Glutamatergic neuron (in vitro differentiated cells): ENCODE measurements at regions not wholly inside any gene's neighbourhood (a gene's known extent, or its start where the extent isn't known, plus 50 kb on each side); places are given as distances from the start of the nearest gene placed in this dataset.

Experiments used
- DNase-seq: peaks from one replicate; pipeline ENCODE4 v3.0.0; 2022
- H3K27ac Mint-ChIP-seq: one replicate; pipeline ENCODE4 v1.8.0; 2020; ENCODE audit warnings: mild to moderate bottlenecking, mixed read lengths, inconsistent platforms; ENCODE audit not compliant: unreplicated experiment
- H3K27me3 Mint-ChIP-seq: one replicate; pipeline ENCODE4 v1.8.0; 2020; ENCODE audit warnings: mild to moderate bottlenecking, moderate library complexity, mixed read lengths, inconsistent platforms; ENCODE audit not compliant: unreplicated experiment
- H3K36me3 Mint-ChIP-seq: one replicate; pipeline ENCODE4 v1.8.0; 2020; ENCODE audit warnings: mild to moderate bottlenecking, mixed read lengths, inconsistent platforms; ENCODE audit not compliant: unreplicated experiment
- H3K4me1 Mint-ChIP-seq: one replicate; pipeline ENCODE4 v1.8.0; 2020; ENCODE audit warnings: mild to moderate bottlenecking, low read depth, mixed read lengths, inconsistent platforms; ENCODE audit not compliant: unreplicated experiment
- H3K4me3 Mint-ChIP-seq: one replicate; pipeline ENCODE4 v1.8.0; 2020; ENCODE audit warnings: mild to moderate bottlenecking, mixed read lengths, inconsistent platforms; ENCODE audit not compliant: unreplicated experiment
- H3K9me3 Mint-ChIP-seq: one replicate; pipeline ENCODE4 v1.8.0; 2020; ENCODE audit warnings: mild to moderate bottlenecking, moderate library complexity, mixed read lengths, inconsistent platforms; ENCODE audit not compliant: unreplicated experiment
- TF ChIP-seq, protein P1 (sequence below): fragments of 200-600 bp; sonication (generic); IDR thresholded peaks from one replicate; pipeline ENCODE4 v1.5.0; 2021; ENCODE audit not compliant: partially characterized antibody, unreplicated experiment

DNA sequence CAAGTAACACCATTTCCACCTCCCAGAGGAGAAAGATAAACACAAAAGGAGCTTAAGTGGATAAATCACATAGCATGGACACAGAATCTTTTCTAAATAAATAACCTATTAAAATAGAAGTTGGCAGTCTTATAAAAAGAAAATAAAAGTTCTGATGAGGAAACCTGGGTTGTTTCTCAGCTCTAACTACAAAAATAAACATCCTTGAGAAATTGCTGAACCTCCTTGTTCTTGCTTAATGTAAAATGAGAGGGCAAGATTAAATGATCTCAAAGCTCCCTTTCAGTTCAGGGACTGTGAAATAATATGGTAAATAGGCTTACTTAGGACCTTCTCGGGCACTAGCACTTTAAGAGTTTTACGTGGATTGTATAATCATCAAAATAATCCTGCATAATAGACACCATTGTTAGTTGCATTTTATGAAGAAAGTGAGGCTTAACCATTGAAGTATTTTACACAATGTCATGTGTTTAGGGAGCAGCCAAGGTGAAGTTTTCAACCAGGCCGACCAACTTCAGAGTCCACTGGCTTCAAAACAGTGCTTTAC is 214.0 kb upstream of the NOVA1 start:
- TF ChIP-seq, protein P1, sequence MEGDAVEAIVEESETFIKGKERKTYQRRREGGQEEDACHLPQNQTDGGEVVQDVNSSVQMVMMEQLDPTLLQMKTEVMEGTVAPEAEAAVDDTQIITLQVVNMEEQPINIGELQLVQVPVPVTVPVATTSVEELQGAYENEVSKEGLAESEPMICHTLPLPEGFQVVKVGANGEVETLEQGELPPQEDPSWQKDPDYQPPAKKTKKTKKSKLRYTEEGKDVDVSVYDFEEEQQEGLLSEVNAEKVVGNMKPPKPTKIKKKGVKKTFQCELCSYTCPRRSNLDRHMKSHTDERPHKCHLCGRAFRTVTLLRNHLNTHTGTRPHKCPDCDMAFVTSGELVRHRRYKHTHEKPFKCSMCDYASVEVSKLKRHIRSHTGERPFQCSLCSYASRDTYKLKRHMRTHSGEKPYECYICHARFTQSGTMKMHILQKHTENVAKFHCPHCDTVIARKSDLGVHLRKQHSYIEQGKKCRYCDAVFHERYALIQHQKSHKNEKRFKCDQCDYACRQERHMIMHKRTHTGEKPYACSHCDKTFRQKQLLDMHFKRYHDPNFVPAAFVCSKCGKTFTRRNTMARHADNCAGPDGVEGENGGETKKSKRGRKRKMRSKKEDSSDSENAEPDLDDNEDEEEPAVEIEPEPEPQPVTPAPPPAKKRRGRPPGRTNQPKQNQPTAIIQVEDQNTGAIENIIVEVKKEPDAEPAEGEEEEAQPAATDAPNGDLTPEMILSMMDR: no peak
- Mint-ChIP-seq H3K4me1 (peaks cover 40% of the 10 kb centered on the region), H3K27ac (peak overlapping the region; percentile 86), H3K4me3 (peak overlapping the region; percentile 27), H3K9me3 (peaks cover 4% of the 10 kb centered on the region), H3K36me3 (no peaks in the 10 kb centered on the region), H3K27me3 (peaks cover 2% of the 10 kb centered on the region)
- DNase-seq: no peak

DNA sequence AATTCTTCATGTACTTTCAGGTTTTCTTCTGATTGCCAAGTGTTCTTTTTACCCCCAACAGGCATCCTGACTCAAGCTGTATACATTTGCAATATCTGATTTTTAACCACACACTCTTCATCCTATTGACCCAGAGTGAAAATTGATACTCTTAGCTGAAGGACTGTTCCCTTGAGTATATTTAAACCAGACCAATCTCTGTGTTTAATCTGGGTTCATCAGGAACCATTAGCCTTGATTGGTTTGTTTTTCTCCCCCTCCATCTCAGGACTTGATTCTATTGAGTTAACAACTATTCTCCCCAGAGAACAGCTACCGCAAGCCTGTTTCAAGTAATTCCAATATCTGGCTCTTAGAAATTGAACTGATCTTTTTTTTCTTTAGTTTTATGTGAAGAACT is 222.3 kb upstream of the NOVA1 start:
- H3K9me3 Mint-ChIP-seq: peaks cover 3% of the 10 kb centered on the region
- no peaks in the 10 kb centered on the region for H3K36me3 Mint-ChIP-seq
- peaks cover 35% of the 10 kb centered on the region for H3K4me1 Mint-ChIP-seq
- H3K27ac Mint-ChIP-seq: peak overlapping the region; percentile 9
- TF ChIP-seq, protein P1: no peak
- H3K27me3 Mint-ChIP-seq: no peaks in the 10 kb centered on the region
- no peak for DNase-seq
- peak overlapping the region; percentile 30 for H3K4me3 Mint-ChIP-seq

DNA sequence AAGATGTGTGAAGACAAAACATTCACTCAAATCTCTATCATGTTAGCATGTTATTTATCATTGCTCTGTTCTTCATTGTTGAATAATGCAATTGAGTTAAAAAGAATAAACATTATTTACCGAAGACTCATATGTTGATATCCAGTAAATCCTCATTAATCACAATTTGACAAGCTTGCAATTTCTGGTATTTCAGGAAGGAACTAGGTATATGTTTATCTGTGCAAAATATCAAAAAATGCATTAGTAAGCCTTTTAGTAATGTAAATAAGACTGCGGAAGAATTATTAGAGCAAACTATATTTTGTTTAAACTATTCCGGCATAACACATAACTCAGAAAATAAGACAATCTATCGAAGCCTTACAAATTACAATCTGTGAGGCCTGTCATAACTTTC is 222.7 kb upstream of the NOVA1 start:
- peaks cover 3% of the 10 kb centered on the region for H3K9me3 Mint-ChIP-seq
- H3K36me3 Mint-ChIP-seq: no peaks in the 10 kb centered on the region
- H3K27me3 Mint-ChIP-seq: no peaks in the 10 kb centered on the region
- peaks cover 34% of the 10 kb centered on the region for H3K4me1 Mint-ChIP-seq
- DNase-seq: no peak
- peak overlapping the region; percentile 9 for H3K27ac Mint-ChIP-seq
- H3K4me3 Mint-ChIP-seq: peak overlapping the region; percentile 30
- TF ChIP-seq, protein P1: no peak

DNA sequence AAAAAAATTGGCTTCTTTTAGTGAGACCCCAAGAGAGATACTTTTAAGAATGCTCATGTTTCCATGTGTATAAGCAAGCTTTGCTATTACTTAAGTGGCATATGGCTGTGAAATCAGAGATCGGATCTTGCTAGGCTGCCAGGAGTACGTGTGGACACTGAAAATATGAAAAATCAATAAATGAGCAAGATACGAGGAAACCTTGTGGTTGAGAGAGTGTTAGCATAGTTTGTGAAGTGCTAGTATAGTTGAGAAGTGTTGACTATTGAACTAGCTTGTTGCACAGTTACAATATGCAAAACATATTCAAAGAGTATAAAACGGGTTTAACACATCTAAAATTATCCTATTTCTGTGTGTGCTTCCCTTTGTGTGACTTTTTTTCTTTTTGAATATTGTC is 230.9 kb upstream of the NOVA1 start:
- H3K4me1 Mint-ChIP-seq: peaks cover 9% of the 10 kb centered on the region
- H3K4me3 Mint-ChIP-seq: peak overlapping the region; percentile 5
- H3K27ac Mint-ChIP-seq: no peak overlapping the region
- TF ChIP-seq, protein P1: no peak
- no peaks in the 10 kb centered on the region for H3K9me3 Mint-ChIP-seq
- H3K27me3 Mint-ChIP-seq: no peaks in the 10 kb centered on the region
- H3K36me3 Mint-ChIP-seq: no peaks in the 10 kb centered on the region
- no peak for DNase-seq

DNA sequence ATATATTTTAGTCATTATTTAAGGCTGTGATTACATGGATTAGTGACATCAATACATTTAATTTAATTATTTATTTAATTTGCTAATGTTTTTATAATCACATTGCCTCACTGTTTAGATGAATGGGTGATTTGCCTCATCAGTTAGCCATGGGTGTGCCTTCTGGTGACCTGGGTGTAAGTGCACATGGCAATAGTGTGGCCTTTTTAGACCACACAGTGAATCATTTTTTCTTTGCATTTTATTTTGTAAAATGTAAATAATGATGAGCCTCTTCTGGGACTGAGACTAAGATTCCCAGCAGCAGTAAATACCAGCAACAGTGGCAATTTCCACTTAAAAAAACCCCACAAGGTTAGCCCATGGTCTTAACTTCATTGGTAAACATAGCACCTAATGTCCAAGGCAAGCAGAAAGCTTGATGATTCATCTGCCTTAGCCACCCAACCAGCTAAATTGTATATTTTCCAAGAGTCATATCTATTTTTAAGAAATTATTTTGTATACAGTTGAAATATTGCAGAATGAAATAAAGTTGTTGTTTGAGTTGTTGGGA is 235.9 kb upstream of the NOVA1 start:
- no peaks in the 10 kb centered on the region for H3K9me3 Mint-ChIP-seq
- H3K4me3 Mint-ChIP-seq: no peak overlapping the region
- H3K27me3 Mint-ChIP-seq: no peaks in the 10 kb centered on the region
- no peak for DNase-seq
- H3K36me3 Mint-ChIP-seq: no peaks in the 10 kb centered on the region
- no peak overlapping the region for H3K27ac Mint-ChIP-seq
- peaks cover 11% of the 10 kb centered on the region for H3K4me1 Mint-ChIP-seq
- TF ChIP-seq, protein P1: no peak
